H9 (cell line): ENCODE measurements at regions not wholly inside any gene's neighbourhood (a gene's known extent, or its start where the extent isn't known, plus 50 kb on each side); places are given as distances from the start of the nearest gene placed in this dataset.

Source experiments
- DNase-seq: peaks from one replicate; pipeline ENCODE4 v3.0.0-alpha.2; 2017
- H2AFZ ChIP-seq: one replicate; pipeline ENCODE4 v1.6.1; 2013; ENCODE audit warnings: mild to moderate bottlenecking, low read length, control low read depth, moderate library complexity
- H2AK5ac ChIP-seq: 2 replicates; pipeline ENCODE4 v1.6.1; 2013; ENCODE audit warnings: low read length, control low read depth, mixed read lengths; ENCODE audit not compliant: insufficient read length
- H2BK120ac ChIP-seq: one replicate; pipeline ENCODE4 v1.6.1; 2013; ENCODE audit warnings: low read depth, mild to moderate bottlenecking, low read length, control low read depth, inconsistent platforms; ENCODE audit not compliant: poor library complexity, severe bottlenecking
- H2BK12ac ChIP-seq: 2 replicates; pipeline ENCODE4 v1.6.1; 2013; ENCODE audit warnings: low read length, control low read depth, mixed read lengths, low read depth; ENCODE audit not compliant: insufficient read length
- H2BK15ac ChIP-seq: 2 replicates; pipeline ENCODE4 v1.6.1; 2013; ENCODE audit warnings: low read depth, low read length, control low read depth
- H2BK20ac ChIP-seq: one replicate; pipeline ENCODE4 v1.6.1; 2013; ENCODE audit warnings: low read depth, mild to moderate bottlenecking, low read length, control low read depth, inconsistent platforms; ENCODE audit not compliant: poor library complexity, severe bottlenecking
- H2BK5ac ChIP-seq: 2 replicates; pipeline ENCODE4 v1.6.1; 2013; ENCODE audit warnings: low read length, control low read depth, mixed read lengths; ENCODE audit not compliant: insufficient read length
- H3K14ac ChIP-seq: 2 replicates; pipeline ENCODE4 v1.6.1; 2013; ENCODE audit warnings: low read length, control low read depth; ENCODE audit not compliant: insufficient read depth
- H3K18ac ChIP-seq: 2 replicates; pipeline ENCODE4 v1.6.1; 2013; ENCODE audit warnings: low read depth, mild to moderate bottlenecking, mixed read lengths, low read length, control low read depth; ENCODE audit not compliant: insufficient read length
- H3K23ac ChIP-seq: 2 replicates; pipeline ENCODE4 v1.6.1; 2013; ENCODE audit warnings: low read length, control low read depth, mixed read lengths, low read depth; ENCODE audit not compliant: insufficient read length
- H3K23me2 ChIP-seq: 2 replicates; pipeline ENCODE4 v1.6.1; 2013; ENCODE audit warnings: low read depth, mild to moderate bottlenecking, mixed read lengths, low read length, control low read depth; ENCODE audit not compliant: insufficient read length, poor library complexity, severe bottlenecking
- H3K27ac ChIP-seq: 2 replicates; pipeline ENCODE4 v1.5.1; 2013; ENCODE audit warnings: low read length, control low read depth, mixed read lengths, low read depth; ENCODE audit not compliant: insufficient read length
- H3K27me3 ChIP-seq: 2 replicates; pipeline ENCODE4 v1.6.1; 2013; ENCODE audit warnings: low read length, control low read depth, inconsistent platforms; ENCODE audit not compliant: insufficient read depth
- H3K4ac ChIP-seq: 2 replicates; pipeline ENCODE4 v1.6.1; 2013; ENCODE audit warnings: low read depth, mild to moderate bottlenecking, control low read depth, inconsistent platforms, low read length, moderate library complexity
- H3K4me1 ChIP-seq: 2 replicates; pipeline ENCODE4 v1.6.1; 2013; ENCODE audit warnings: low read length, control low read depth, inconsistent platforms; ENCODE audit not compliant: insufficient read depth
- H3K4me2 ChIP-seq: 2 replicates; pipeline ENCODE4 v1.6.1; 2013; ENCODE audit warnings: low read length, control low read depth, mixed read lengths; ENCODE audit not compliant: insufficient read length, insufficient read depth
- H3K56ac ChIP-seq: 2 replicates; pipeline ENCODE4 v1.6.1; 2013; ENCODE audit warnings: low read depth, mild to moderate bottlenecking, mixed read lengths, low read length, control low read depth; ENCODE audit not compliant: insufficient read length
- H3K79me1 ChIP-seq: 2 replicates; pipeline ENCODE4 v1.6.1; 2013; ENCODE audit warnings: low read depth, mild to moderate bottlenecking, moderate library complexity, low read length, control low read depth, inconsistent platforms; ENCODE audit not compliant: insufficient read depth, poor library complexity, severe bottlenecking
- H3K79me2 ChIP-seq: 2 replicates; pipeline ENCODE4 v1.6.1; 2013; ENCODE audit warnings: low read length, control low read depth, inconsistent platforms; ENCODE audit not compliant: insufficient read depth
- H3K9ac ChIP-seq: 2 replicates; pipeline ENCODE4 v1.6.1; 2013; ENCODE audit warnings: low read length, control low read depth, mixed read lengths; ENCODE audit not compliant: insufficient read length; ENCODE audit errors: extremely low read depth
- H3K9me3 ChIP-seq: one replicate; pipeline ENCODE4 v1.6.1; 2013; ENCODE audit warnings: low read depth, low read length, inconsistent platforms; ENCODE audit not compliant: control insufficient read depth
- H3T11ph ChIP-seq: one replicate; pipeline ENCODE4 v1.6.1; 2013; ENCODE audit warnings: mild to moderate bottlenecking, low read length, control low read depth, inconsistent platforms
- H4K20me1 ChIP-seq: one replicate; pipeline ENCODE4 v1.6.1; 2013; ENCODE audit not compliant: control insufficient read depth, insufficient read length, insufficient read depth
- H4K5ac ChIP-seq: 2 replicates; pipeline ENCODE4 v1.6.1; 2013; ENCODE audit warnings: low read depth, mild to moderate bottlenecking, mixed read lengths, low read length, control low read depth; ENCODE audit not compliant: insufficient read length
- H4K8ac ChIP-seq: replicated peaks from 2 replicates; pipeline ENCODE4 v1.6.1; 2013; ENCODE audit warnings: low read length, control low read depth, mixed read lengths, low read depth; ENCODE audit not compliant: insufficient read length
- H4K91ac ChIP-seq: 2 replicates; pipeline ENCODE4 v1.6.1; 2013; ENCODE audit warnings: low read depth, mild to moderate bottlenecking, moderate library complexity, mixed read lengths, low read length, control low read depth; ENCODE audit not compliant: insufficient read length
- H3K27ac Mint-ChIP-seq, 3 experiments: 2 replicates in 2 of 3; 3 replicates in 1 of 3; pipeline ENCODE4 v1.8.0; 2020 to 2021; ENCODE audit warnings: mixed read lengths in 3 of 3, mild to moderate bottlenecking in 1 of 3, moderate library complexity in 1 of 3
- H3K27me3 Mint-ChIP-seq: 2 replicates; pipeline ENCODE4 v1.8.0; 2021; ENCODE audit warnings: low read depth, mild to moderate bottlenecking, moderate library complexity, mixed read lengths
- H3K36me3 Mint-ChIP-seq, 3 experiments: 2 replicates in 2 of 3; 3 replicates in 1 of 3; pipeline ENCODE4 v1.8.0; 2020 to 2021; ENCODE audit warnings: low read depth in 3 of 3, mixed read lengths in 3 of 3; ENCODE audit not compliant: insufficient read depth in 1 of 3
- H3K4me1 Mint-ChIP-seq, 2 experiments: 2 replicates each; pipeline ENCODE4 v1.8.0; 2020; ENCODE audit warnings: mixed read lengths in 2 of 2
- H3K4me3 Mint-ChIP-seq, 2 experiments: 2 replicates in 1 of 2; 3 replicates in 1 of 2; pipeline ENCODE4 v1.8.0; 2020 to 2021; ENCODE audit warnings: mild to moderate bottlenecking in 2 of 2, mixed read lengths in 2 of 2, moderate library complexity in 1 of 2
- H3K9me3 Mint-ChIP-seq, 2 experiments: 2 replicates in 1 of 2; 3 replicates in 1 of 2; pipeline ENCODE4 v1.8.0; 2020; ENCODE audit warnings: mild to moderate bottlenecking in 2 of 2, mixed read lengths in 2 of 2, moderate library complexity in 1 of 2
- WGBS: extraction: QIAGEN DNeasy Blood & Tissue Kit; methylation state at CpG from one replicate; pipeline ENCODE4 v1.1.7; 2013; ENCODE audit warnings: missing lambda C conversion rate, low lambda C conversion rate, mixed read lengths; ENCODE audit not compliant: insufficient read length; ENCODE audit errors: extremely low coverage; 5-methylcytosine and 5-hydroxymethylcytosine counted together
- TF ChIP-seq, protein P1 (sequence below): fragments of 200-600 bp; sonication (generic); conservative IDR thresholded peaks from 3 replicates; pipeline ENCODE4 v1.8.0; 2021; ENCODE audit warnings: antibody characterized with exemption, mild to moderate bottlenecking

DNA sequence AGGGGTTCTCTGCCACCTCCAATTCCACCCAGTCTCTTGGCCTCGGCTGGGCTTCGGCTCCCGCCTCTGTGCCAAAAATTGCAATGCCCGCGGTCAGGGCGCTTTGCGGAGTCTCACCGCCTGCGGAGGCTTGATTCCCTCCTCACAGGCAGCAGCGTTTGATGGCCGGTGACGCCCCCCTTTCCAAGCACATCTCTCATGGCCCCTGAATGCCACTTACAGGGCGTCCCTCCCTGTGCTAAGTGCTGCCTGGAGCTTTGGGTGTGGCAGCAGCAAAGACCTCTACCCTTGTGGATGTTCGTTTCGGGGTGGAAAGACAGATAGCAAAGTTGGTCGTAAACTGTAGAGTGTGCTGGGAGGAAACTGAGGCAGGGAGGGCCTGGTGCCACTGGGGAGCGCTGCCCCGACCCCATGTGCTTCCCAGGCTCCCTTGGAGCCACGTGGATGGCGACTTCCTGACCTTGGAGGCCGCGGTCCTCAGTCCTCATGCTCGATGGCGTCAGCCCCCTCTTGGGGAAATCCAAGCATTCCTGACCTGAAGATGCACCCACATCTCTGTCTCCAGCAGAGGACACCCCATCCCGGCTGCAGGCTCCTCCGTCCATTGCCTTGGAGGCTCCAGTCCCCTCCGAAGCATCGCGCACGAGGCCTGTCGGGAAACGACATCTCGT is 249.2 kb upstream of the IRX4 start:
- H3K9me3 ChIP-seq: no peaks in the 10 kb centered on the region
- TF ChIP-seq, protein P1, sequence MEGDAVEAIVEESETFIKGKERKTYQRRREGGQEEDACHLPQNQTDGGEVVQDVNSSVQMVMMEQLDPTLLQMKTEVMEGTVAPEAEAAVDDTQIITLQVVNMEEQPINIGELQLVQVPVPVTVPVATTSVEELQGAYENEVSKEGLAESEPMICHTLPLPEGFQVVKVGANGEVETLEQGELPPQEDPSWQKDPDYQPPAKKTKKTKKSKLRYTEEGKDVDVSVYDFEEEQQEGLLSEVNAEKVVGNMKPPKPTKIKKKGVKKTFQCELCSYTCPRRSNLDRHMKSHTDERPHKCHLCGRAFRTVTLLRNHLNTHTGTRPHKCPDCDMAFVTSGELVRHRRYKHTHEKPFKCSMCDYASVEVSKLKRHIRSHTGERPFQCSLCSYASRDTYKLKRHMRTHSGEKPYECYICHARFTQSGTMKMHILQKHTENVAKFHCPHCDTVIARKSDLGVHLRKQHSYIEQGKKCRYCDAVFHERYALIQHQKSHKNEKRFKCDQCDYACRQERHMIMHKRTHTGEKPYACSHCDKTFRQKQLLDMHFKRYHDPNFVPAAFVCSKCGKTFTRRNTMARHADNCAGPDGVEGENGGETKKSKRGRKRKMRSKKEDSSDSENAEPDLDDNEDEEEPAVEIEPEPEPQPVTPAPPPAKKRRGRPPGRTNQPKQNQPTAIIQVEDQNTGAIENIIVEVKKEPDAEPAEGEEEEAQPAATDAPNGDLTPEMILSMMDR: no peak
- no peak overlapping the region for H3K4me2 ChIP-seq
- no peak overlapping the region for H4K91ac ChIP-seq
- H4K5ac ChIP-seq: no peak overlapping the region
- no peak overlapping the region for H3K9ac ChIP-seq
- H3K27ac Mint-ChIP-seq: no peak overlapping the region
- no peak overlapping the region for H2BK15ac ChIP-seq
- H2BK20ac ChIP-seq: no peak overlapping the region
- no peaks in the 10 kb centered on the region for H3K9me3 Mint-ChIP-seq
- H3K27me3 Mint-ChIP-seq: peaks cover 3% of the 10 kb centered on the region
- no peaks in the 10 kb centered on the region for H3K36me3 Mint-ChIP-seq
- no peak for DNase-seq
- H2AFZ ChIP-seq: no peak overlapping the region
- no CpG with 5 or more reads among the region's 33 CpGs for WGBS
- H2AK5ac ChIP-seq: no peak overlapping the region
- no peaks in the 10 kb centered on the region for H3K79me1 ChIP-seq
- H3K79me2 ChIP-seq: no peaks in the 10 kb centered on the region
- H3K23ac ChIP-seq: no peak overlapping the region
- H4K20me1 ChIP-seq: no peaks in the 10 kb centered on the region
- no peak overlapping the region for H3K14ac ChIP-seq
- H3K4me1 Mint-ChIP-seq: peaks cover 0 to 4% of the 10 kb centered on the region in 2 experiments; a peak in 1 of 4 replicates
- H2BK120ac ChIP-seq: no peak overlapping the region
- H2BK5ac ChIP-seq: no peak overlapping the region
- H3K27ac ChIP-seq: no peak overlapping the region
- H3K18ac ChIP-seq: no peak overlapping the region
- H3K4me3 Mint-ChIP-seq: no peak overlapping the region
- no peaks in the 10 kb centered on the region; the same call in 1 of the 2 replicates for H3K4me1 ChIP-seq
- no peak overlapping the region for H3T11ph ChIP-seq
- no peaks in the 10 kb centered on the region for H3K27me3 ChIP-seq
- no peak overlapping the region for H2BK12ac ChIP-seq
- no peak overlapping the region for H3K56ac ChIP-seq
- H4K8ac ChIP-seq: no peak overlapping the region
- H3K4ac ChIP-seq: no peak overlapping the region
- no peaks in the 10 kb centered on the region for H3K23me2 ChIP-seq
